ENCODE measurements at regions not wholly inside any gene's neighbourhood (a gene's known extent, or its start where the extent isn't known, plus 50 kb on each side); places are given as distances from the start of the nearest gene placed in this dataset.
A peak's percentile ranks its signal among the peaks of the same experiment; 100 is the strongest.

DNA sequence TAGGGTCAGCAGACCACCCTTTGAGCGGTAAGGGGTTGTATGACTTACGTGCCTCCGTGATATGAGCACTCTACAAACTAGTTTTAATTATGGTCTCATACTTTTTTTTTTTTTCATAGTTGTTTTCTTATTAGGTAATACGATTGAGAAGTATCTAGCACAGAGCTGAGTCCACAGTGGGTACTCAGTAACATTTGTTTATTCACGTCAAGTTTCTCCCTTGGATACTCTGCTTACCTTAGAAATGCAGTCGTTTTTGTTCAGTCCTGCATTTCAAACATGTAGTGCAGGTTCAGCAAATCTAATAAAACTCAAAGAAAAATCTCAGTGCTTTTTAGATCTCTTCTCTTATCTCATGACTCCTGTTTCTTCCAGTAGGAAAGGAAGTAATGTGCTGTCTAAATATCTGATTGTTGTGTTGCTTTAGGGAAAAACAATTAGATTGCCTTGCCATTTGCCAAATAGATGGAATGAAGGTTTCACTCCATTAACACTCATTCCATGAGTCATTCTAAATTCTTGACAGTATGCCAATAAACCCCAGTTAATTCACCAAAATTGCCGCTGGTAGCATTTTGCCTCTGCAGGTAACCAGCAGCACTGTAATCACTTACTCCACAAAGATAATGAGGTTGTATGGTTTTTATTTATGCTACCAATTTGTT, 118.9 kb downstream of the PTCSC3 start:
- CTCF ChIA-PET: interaction anchor here (0.7 to 1.2 kb wide), 3 partner anchors 11 to 178 kb away, joined by 3 to 4 read pairs (median 3); no protein-coding TSS in a partner anchor

GRCh38 chr14:36056845-36057244, 119.7 kb downstream of the PTCSC3 start:
- no TSS peak for BruUV-seq (replicated peaks)
- H3K36me3 ChIP-seq (ENCODE audit: low read depth): no peaks in the 10 kb centered on the region
- H3K9me2 ChIP-seq (ENCODE audit: insufficient read depth): no peaks in the 10 kb centered on the region
- no peaks in the 10 kb centered on the region for H3K79me2 ChIP-seq (ENCODE audit: low read depth)
- peak overlapping the region; percentile 56 for H3K4me2 ChIP-seq
- H3F3A ChIP-seq (ENCODE audit: insufficient read depth, low read depth): peaks cover 5% of the 10 kb centered on the region; the same call in 1 of the 2 replicates
- H3K4me1 ChIP-seq (replicated peaks; ENCODE audit: insufficient read depth): peaks cover 8% of the 10 kb centered on the region
- POLR2A ChIA-PET (ENCODE audit: unreplicated experiment): no interaction called here
- intact Hi-C loops (cut with micrococcal nuclease; ENCODE audit: unreplicated experiment): no loop called here
- no peaks in the 10 kb centered on the region for H3K9me3 ChIP-seq (ENCODE audit: insufficient read depth, low read depth)
- H2AFZ ChIP-seq: no peak overlapping the region
- TF ChIP-seq, protein P1, sequence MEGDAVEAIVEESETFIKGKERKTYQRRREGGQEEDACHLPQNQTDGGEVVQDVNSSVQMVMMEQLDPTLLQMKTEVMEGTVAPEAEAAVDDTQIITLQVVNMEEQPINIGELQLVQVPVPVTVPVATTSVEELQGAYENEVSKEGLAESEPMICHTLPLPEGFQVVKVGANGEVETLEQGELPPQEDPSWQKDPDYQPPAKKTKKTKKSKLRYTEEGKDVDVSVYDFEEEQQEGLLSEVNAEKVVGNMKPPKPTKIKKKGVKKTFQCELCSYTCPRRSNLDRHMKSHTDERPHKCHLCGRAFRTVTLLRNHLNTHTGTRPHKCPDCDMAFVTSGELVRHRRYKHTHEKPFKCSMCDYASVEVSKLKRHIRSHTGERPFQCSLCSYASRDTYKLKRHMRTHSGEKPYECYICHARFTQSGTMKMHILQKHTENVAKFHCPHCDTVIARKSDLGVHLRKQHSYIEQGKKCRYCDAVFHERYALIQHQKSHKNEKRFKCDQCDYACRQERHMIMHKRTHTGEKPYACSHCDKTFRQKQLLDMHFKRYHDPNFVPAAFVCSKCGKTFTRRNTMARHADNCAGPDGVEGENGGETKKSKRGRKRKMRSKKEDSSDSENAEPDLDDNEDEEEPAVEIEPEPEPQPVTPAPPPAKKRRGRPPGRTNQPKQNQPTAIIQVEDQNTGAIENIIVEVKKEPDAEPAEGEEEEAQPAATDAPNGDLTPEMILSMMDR (conservative IDR thresholded peaks at IDR 0.05): no peak
- no peak for TF ChIP-seq EZH2 (IDR thresholded peaks at IDR 0.05; ENCODE audit: low read depth)
- no peaks in the 10 kb centered on the region for H4K20me1 ChIP-seq (ENCODE audit: insufficient read depth)
- no peak for DNase-seq
- no peak overlapping the region for H3K4me3 ChIP-seq
- H3K27ac ChIP-seq: peak overlapping the region; percentile 66
- H3K27me3 ChIP-seq (ENCODE audit: insufficient read depth, low read depth): no peaks in the 10 kb centered on the region
- CTCF ChIA-PET: interaction anchor here (1.0 to 1.2 kb wide), 2 partner anchors 12 to 177 kb away, joined by 3 read pairs; no protein-coding TSS in a partner anchor

More for the DNA sequence above, 118.9 kb downstream of the PTCSC3 start:
- DNase-seq: peak in 1 of 2 experiments; percentile 87
- no peak overlapping the region for H2AFZ ChIP-seq
- peak overlapping the region; percentile 56 for H3K4me2 ChIP-seq
- no peaks in the 10 kb centered on the region for H3K9me2 ChIP-seq (ENCODE audit: insufficient read depth)
- intact Hi-C loops (cut with micrococcal nuclease; ENCODE audit: unreplicated experiment): no loop called here
- POLR2A ChIA-PET (ENCODE audit: unreplicated experiment): no interaction called here
- H4K20me1 ChIP-seq (ENCODE audit: insufficient read depth): no peaks in the 10 kb centered on the region
- H3K4me1 ChIP-seq (replicated peaks; ENCODE audit: insufficient read depth): peaks cover 8% of the 10 kb centered on the region
- H3K79me2 ChIP-seq (ENCODE audit: low read depth): no peaks in the 10 kb centered on the region
- H3K27ac ChIP-seq: peak overlapping the region; percentile 66
- peaks cover 5% of the 10 kb centered on the region; the same call in 1 of the 2 replicates for H3F3A ChIP-seq (ENCODE audit: insufficient read depth, low read depth)
- no peaks in the 10 kb centered on the region for H3K9me3 ChIP-seq (ENCODE audit: insufficient read depth, low read depth)
- no peaks in the 10 kb centered on the region for H3K36me3 ChIP-seq (ENCODE audit: low read depth)
- no peak overlapping the region for H3K4me3 ChIP-seq
- no peaks in the 10 kb centered on the region for H3K27me3 ChIP-seq (ENCODE audit: insufficient read depth, low read depth)
- TF ChIP-seq, protein P1 (conservative IDR thresholded peaks at IDR 0.05): no peak
- no peak for TF ChIP-seq EZH2 (IDR thresholded peaks at IDR 0.05; ENCODE audit: low read depth)
- no TSS peak for BruUV-seq (replicated peaks)

DNA sequence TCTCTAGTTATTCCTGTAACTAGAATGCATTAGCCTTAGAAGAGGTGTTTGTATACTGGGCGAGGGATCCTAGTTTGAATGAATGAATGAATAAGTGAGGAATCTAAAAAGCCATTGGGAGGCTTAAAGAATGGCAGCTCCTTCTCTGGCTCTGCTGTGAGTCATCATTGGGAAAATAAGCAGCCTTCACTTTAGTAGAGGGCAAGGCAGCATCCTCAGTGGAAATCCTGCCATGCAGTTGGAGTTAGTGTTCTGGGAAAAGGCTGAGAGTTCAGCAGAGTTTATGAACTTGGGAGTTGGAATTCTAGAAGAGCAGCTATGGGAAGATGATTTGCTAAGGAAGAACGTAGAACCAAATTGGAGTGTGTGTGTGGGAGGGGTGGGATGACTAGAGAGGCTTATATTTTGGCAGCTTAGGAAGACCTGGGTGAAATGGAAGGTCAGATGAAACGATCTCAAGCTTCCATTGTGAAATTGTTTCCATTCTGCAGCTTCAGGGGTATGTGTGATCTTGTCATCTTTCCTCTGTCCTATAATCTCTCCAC, 120.8 kb downstream of the PTCSC3 start:
- no peak for DNase-seq
- Histone ChIP-seq H3F3A (ENCODE audit: insufficient read depth, low read depth) (peaks cover 5% of the 10 kb centered on the region; the same call in 1 of the 2 replicates), H2AFZ (no peak overlapping the region), H3K27ac (no peak overlapping the region), H3K36me3 (ENCODE audit: low read depth) (no peaks in the 10 kb centered on the region), H3K4me3 (no peak overlapping the region), H3K27me3 (ENCODE audit: insufficient read depth, low read depth) (no peaks in the 10 kb centered on the region), H3K4me1 (replicated peaks; ENCODE audit: insufficient read depth) (peaks cover 8% of the 10 kb centered on the region), H3K9me3 (ENCODE audit: insufficient read depth, low read depth) (no peaks in the 10 kb centered on the region), H3K79me2 (ENCODE audit: low read depth) (no peaks in the 10 kb centered on the region), H3K4me2 (no peak overlapping the region), H4K20me1 (ENCODE audit: insufficient read depth) (no peaks in the 10 kb centered on the region), H3K9me2 (ENCODE audit: insufficient read depth) (no peaks in the 10 kb centered on the region)
- ChIA-PET CTCF (no interaction called here), POLR2A (ENCODE audit: unreplicated experiment) (no interaction called here)
- intact Hi-C loops (cut with micrococcal nuclease; ENCODE audit: unreplicated experiment): no loop called here
- TF ChIP-seq, protein P1 (conservative IDR thresholded peaks at IDR 0.05): no peak
- TF ChIP-seq EZH2 (IDR thresholded peaks at IDR 0.05; ENCODE audit: low read depth): no peak
- no TSS peak for BruUV-seq (replicated peaks)

Measured in PC-9 (cell line).